HCT116 (cell line): ENCODE measurements at regions not wholly inside any gene's neighbourhood (a gene's known extent, or its start where the extent isn't known, plus 50 kb on each side); places are given as distances from the start of the nearest gene placed in this dataset.

Source experiments
- EGR1 ChIP-seq: IDR thresholded peaks from 2 replicates; pipeline ENCODE4 v1.6.1; 2012; ENCODE audit warnings: low read depth
- POLR2A ChIP-seq: IDR thresholded peaks from 2 replicates; pipeline ENCODE4 v1.7.0; 2011; ENCODE audit warnings: borderline replicate concordance; ENCODE audit not compliant: insufficient read depth, insufficient read length; ENCODE audit errors: extremely low read depth
- TF ChIP-seq, protein P1 (sequence below): IDR thresholded peaks from 2 replicates; pipeline ENCODE4 v1.6.1; 2012

DNA sequence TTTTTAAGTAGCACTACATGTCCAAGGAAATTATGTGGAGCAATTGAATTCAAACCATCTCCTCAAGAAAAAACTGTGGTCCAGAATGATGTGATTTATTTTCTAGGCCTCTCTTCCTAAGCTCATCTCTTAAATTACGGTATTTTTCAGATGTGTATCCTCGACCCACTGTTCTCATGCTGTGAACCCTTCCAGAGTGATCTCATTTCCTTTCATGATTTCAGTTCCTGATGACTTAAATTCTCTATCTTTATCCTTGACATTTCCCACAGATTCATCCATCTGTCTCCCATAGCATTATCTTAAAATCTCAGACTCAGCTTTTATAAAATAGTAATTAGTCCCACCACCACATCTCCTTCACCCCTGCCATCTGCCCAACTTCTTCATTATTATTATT lies 117.6 kb upstream of the SPRY2 start:
- TF ChIP-seq, protein P1, sequence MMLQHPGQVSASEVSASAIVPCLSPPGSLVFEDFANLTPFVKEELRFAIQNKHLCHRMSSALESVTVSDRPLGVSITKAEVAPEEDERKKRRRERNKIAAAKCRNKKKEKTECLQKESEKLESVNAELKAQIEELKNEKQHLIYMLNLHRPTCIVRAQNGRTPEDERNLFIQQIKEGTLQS, result no peak
- no peak for TF ChIP-seq POLR2A
- TF ChIP-seq EGR1, result no peak
